Panc1 (cell line): ENCODE measurements at regions not wholly inside any gene's neighbourhood (a gene's known extent, or its start where the extent isn't known, plus 50 kb on each side); places are given as distances from the start of the nearest gene placed in this dataset.

Experiments
- ATAC-seq: fragments of 200-7000 bp; cut with Tn5 transposase; 2 replicates; pipeline ENCODE4 v1.9.1; 2020; ENCODE audit warnings: mild to moderate bottlenecking, moderate library complexity
- BruUV-seq: library from RNA; stranded (reverse); fragments of 400-500 nt; replicated peaks from 2 replicates; lab custom pipeline; 2021; lab: Mats Ljungman, UMichigan
- CTCF ChIA-PET: fragments of 300-600 bp; sonication (Branson Sonifier 250); formaldehyde crosslinking; loops from one replicate; lab custom pipeline; 2022; ENCODE audit warnings: antibody characterized with exemption; lab: Charles Lee
- POLR2A ChIA-PET: fragments of 300-600 bp; sonication (Branson Sonifier 250); formaldehyde crosslinking; loops from one replicate; lab custom pipeline; 2022; ENCODE audit warnings: antibody characterized with exemption; lab: Charles Lee
- DNase-seq: peaks from one replicate; pipeline ENCODE4 v3.0.0-alpha.2; 2010; ENCODE audit warnings: low read depth, low spot score
- H3K27ac ChIP-seq: 2 replicates; pipeline ENCODE4 v1.5.1; 2011; ENCODE audit warnings: mild to moderate bottlenecking, low read length, inconsistent platforms
- H3K27me3 ChIP-seq: fragments of 200-500 bp; sonication (Bioruptor generic); 2 replicates; pipeline ENCODE4 v1.6.0; 2014; ENCODE audit warnings: low read length, inconsistent platforms; ENCODE audit not compliant: control insufficient read depth, insufficient read depth
- H3K36me3 ChIP-seq: fragments of 200-500 bp; sonication (Bioruptor generic); 2 replicates; pipeline ENCODE4 v1.5.1; 2014; ENCODE audit warnings: inconsistent platforms, mild to moderate bottlenecking, low read length, moderate library complexity; ENCODE audit not compliant: control insufficient read depth, insufficient read depth
- H3K4me1 ChIP-seq: 2 replicates; pipeline ENCODE4 v1.5.1; 2011; ENCODE audit warnings: inconsistent platforms, mild to moderate bottlenecking, low read length, moderate library complexity; ENCODE audit not compliant: control insufficient read depth, insufficient read depth
- H3K4me3 ChIP-seq, 2 experiments: 2 replicates each; pipeline ENCODE4 v1.5.1; 2011 to 2012; ENCODE audit warnings: low read depth in 2 of 2, low read length in 2 of 2, mild to moderate bottlenecking in 2 of 2, inconsistent platforms in 1 of 2, moderate library complexity in 1 of 2
- H3K9me3 ChIP-seq: fragments of 200-500 bp; sonication (Bioruptor generic); 2 replicates; pipeline ENCODE4 v1.5.1; 2014; ENCODE audit warnings: low read depth, mild to moderate bottlenecking, inconsistent platforms, low read length, moderate library complexity; ENCODE audit not compliant: control insufficient read depth, insufficient read depth
- CTCF ChIP-seq: fragments of 450-650 bp; IDR thresholded peaks from 2 replicates; pipeline ENCODE4 v1.5.1; 2017; ENCODE audit warnings: mild to moderate bottlenecking
- POLR2AphosphoS5 ChIP-seq: IDR thresholded peaks from 2 replicates; pipeline ENCODE4 v1.6.1; 2012; ENCODE audit warnings: mild to moderate bottlenecking, low read depth, low read length, moderate library complexity
- REST ChIP-seq, 2 experiments: IDR thresholded peaks; 2 replicates each; pipeline ENCODE4 v1.6.1; 2011 to 2012; ENCODE audit warnings: low read depth in 2 of 2, control low read depth in 1 of 2, low read length in 1 of 2, mild to moderate bottlenecking in 1 of 2, moderate library complexity in 1 of 2; ENCODE audit not compliant: insufficient read depth in 1 of 2
- SIN3A ChIP-seq: IDR thresholded peaks from 2 replicates; pipeline ENCODE4 v1.6.1; 2012; ENCODE audit warnings: low read depth, mild to moderate bottlenecking, low read length, moderate library complexity, borderline replicate concordance; ENCODE audit not compliant: insufficient read depth
- TCF7L2 ChIP-seq: IDR thresholded peaks from 2 replicates; pipeline ENCODE4 v1.6.1; 2011; ENCODE audit warnings: mild to moderate bottlenecking, low read depth, low read length, inconsistent platforms
- in situ Hi-C: cut with HindIII; loops from 2 replicates; pipeline ENCODE4 v1.10.0; 2016; ENCODE audit warnings: low sequenced_read_pairs, low pct_unique_long_range_greater_than_20kb
- intact Hi-C: fragments of 100-400 bp; cut with micrococcal nuclease; formaldehyde crosslinking; loops from one replicate; pipeline ENCODE4 v1.10.0; 2022; ENCODE audit not compliant: unreplicated experiment

GRCh38 chr6:91387290-91388059 lies 800.6 kb upstream of the MAP3K7 start:
- Histone ChIP-seq H3K4me3 (no peak overlapping the region), H3K27ac (no peak overlapping the region), H3K27me3 (no peaks in the 10 kb centered on the region), H3K36me3 (no peaks in the 10 kb centered on the region), H3K4me1 (no peaks in the 10 kb centered on the region), H3K9me3 (no peaks in the 10 kb centered on the region)
- TF ChIP-seq SIN3A (no peak), CTCF (no peak), TCF7L2 (no peak), REST (IDR thresholded peaks at IDR 0.05; ENCODE audit: insufficient read depth in 1 of 2, low read depth in 2 of 2, low read length in 1 of 2) (no peak), POLR2AphosphoS5 (no peak)
- POLR2A ChIA-PET, result no interaction called here
- in situ Hi-C loops (no loop called here), intact Hi-C loops (no loop called here)
- no peak for ATAC-seq
- CTCF ChIA-PET, result no interaction called here
- no TSS peak for BruUV-seq
- DNase-seq, result no peak

GRCh38 chr6:91386204-91386603 lies 799.3 kb upstream of the MAP3K7 start:
- intact Hi-C loops, result no loop called here
- Histone ChIP-seq H3K4me3 (no peak overlapping the region), H3K27ac (no peak overlapping the region), H3K27me3 (no peaks in the 10 kb centered on the region), H3K9me3 (no peaks in the 10 kb centered on the region), H3K36me3 (no peaks in the 10 kb centered on the region), H3K4me1 (no peaks in the 10 kb centered on the region)
- BruUV-seq, result no TSS peak
- TF ChIP-seq CTCF, result no peak
- no peak for TF ChIP-seq REST (IDR thresholded peaks at IDR 0.05; ENCODE audit: insufficient read depth in 1 of 2, low read depth in 2 of 2, low read length in 1 of 2)
- TF ChIP-seq TCF7L2, result no peak
- no peak for TF ChIP-seq POLR2AphosphoS5
- no peak for TF ChIP-seq SIN3A
- DNase-seq (no peak), ATAC-seq (no peak)
- in situ Hi-C loops, result no loop called here
- POLR2A ChIA-PET, result no interaction called here
- CTCF ChIA-PET, result no interaction called here
